ENCODE measurements at regions not wholly inside any gene's neighbourhood (a gene's known extent, or its start where the extent isn't known, plus 50 kb on each side); places are given as distances from the start of the nearest gene placed in this dataset.
"Not testable (repeated sequence)": the region's sequence is repeated elsewhere in the genome, so short reads cannot be mapped to it uniquely, and the experiment has no call there.

GRCh38 chr14:106710187-106710586 is 1183.8 kb downstream of the TMEM121 start:
- not testable (repeated sequence) for TF ChIP-seq CTCF (IDR thresholded peaks at IDR 0.05; ENCODE audit: insufficient read depth, low read length); GABPA (IDR thresholded peaks at IDR 0.05; ENCODE audit: low read depth); POLR2AphosphoS5 (IDR thresholded peaks at IDR 0.05; ENCODE audit: low read depth)
